B cell (primary cell): ENCODE measurements at regions not wholly inside any gene's neighbourhood (a gene's known extent, or its start where the extent isn't known, plus 50 kb on each side); places are given as distances from the start of the nearest gene placed in this dataset.

Experiments used
- ATAC-seq: fragments of 200-7000 bp; cut with Tn5 transposase; one replicate; pipeline ENCODE4 v1.10.0; 2021; ENCODE audit warnings: low read depth, mild to moderate bottlenecking, moderate number of reproducible peaks, moderate library complexity
- CTCF ChIA-PET: fragments of 350-600 bp; sonication (Branson Sonifier 250); formaldehyde crosslinking; loops from one replicate; lab custom pipeline; 2021; ENCODE audit warnings: antibody characterized with exemption, inconsistent platforms; lab: Charles Lee
- POLR2A ChIA-PET: fragments of 350-600 bp; sonication (Branson Sonifier 250); formaldehyde crosslinking; loops from one replicate; lab custom pipeline; 2021; ENCODE audit warnings: antibody characterized with exemption; lab: Charles Lee
- DNase-seq: peaks from one replicate; pipeline ENCODE4 v3.0.0; 2013
- H2AFZ ChIP-seq: 2 replicates; pipeline ENCODE4 v1.6.1; 2012; ENCODE audit warnings: mild to moderate bottlenecking, low read depth, low read length; ENCODE audit not compliant: insufficient read depth, poor library complexity, severe bottlenecking
- H3K27ac ChIP-seq, 2 donors: 1 replicate in 1 of 2; 2 replicates in 1 of 2; pipeline ENCODE4 v1.5.1; 2012 to 2013; ENCODE audit warnings: low read length in 2 of 2, mild to moderate bottlenecking in 2 of 2, moderate library complexity in 1 of 2
- H3K27me3 ChIP-seq, 4 experiments: fragments of 200-600 bp in 1 of 4; sonication (generic) in 1 of 4; replicated peaks in 1 of 4; 1 replicate in 2 of 4; 2 replicates in 2 of 4; pipeline versions ENCODE4 v1.6.1 to v1.7.0; 2013 to 2016; ENCODE audit warnings: low read length in 3 of 4, mild to moderate bottlenecking in 2 of 4, mixed read lengths in 1 of 4, moderate library complexity in 1 of 4; ENCODE audit not compliant: insufficient read depth in 4 of 4, control insufficient read depth in 3 of 4; ENCODE audit errors: control extremely low read depth in 1 of 4
- H3K36me3 ChIP-seq, 2 experiments: replicated peaks in 1 of 2; 1 replicate in 1 of 2; 2 replicates in 1 of 2; pipeline versions ENCODE4 v1.6.1 to v1.7.1; 2013; ENCODE audit warnings: low read length in 1 of 2; ENCODE audit not compliant: insufficient read depth in 2 of 2, control insufficient read depth in 1 of 2; ENCODE audit errors: control extremely low read depth in 1 of 2, extremely low read depth in 1 of 2
- H3K4me1 ChIP-seq, 2 donors: fragments of 200-600 bp in 1 of 2; sonication (generic) in 1 of 2; 1 replicate in 1 of 2; 2 replicates in 1 of 2; pipeline versions ENCODE4 v1.5.1 to v1.6.1; 2013 to 2017; ENCODE audit warnings: low read length in 2 of 2; ENCODE audit not compliant: control insufficient read depth in 2 of 2, insufficient read depth in 2 of 2
- H3K4me2 ChIP-seq: replicated peaks from 2 replicates; pipeline ENCODE3; 2012; ENCODE audit warnings: mild to moderate bottlenecking, low read depth, low read length; ENCODE audit not compliant: poor library complexity, severe bottlenecking
- H3K4me3 ChIP-seq, 5 experiments: fragments of 200-600 bp in 1 of 5; sonication (generic) in 1 of 5; 1 replicate in 3 of 5; 2 replicates in 2 of 5; pipeline versions ENCODE4 v1.5.1 to v1.7.0; 2011 to 2016; ENCODE audit warnings: low read length in 4 of 5, mild to moderate bottlenecking in 4 of 5, low read depth in 2 of 5, control low read depth in 1 of 5, moderate library complexity in 1 of 5; ENCODE audit not compliant: insufficient read depth in 1 of 5; ENCODE audit errors: control extremely low read depth in 1 of 5, extremely low read depth in 1 of 5
- H3K79me2 ChIP-seq: fragments of 200-600 bp; sonication (generic); one replicate; pipeline ENCODE4 v1.6.0; 2016; ENCODE audit warnings: low read length; ENCODE audit not compliant: control insufficient read depth, insufficient read depth
- H3K9ac ChIP-seq: fragments of 200-600 bp; sonication (generic); 2 replicates; pipeline ENCODE4 v1.6.1; 2017; ENCODE audit warnings: mild to moderate bottlenecking, low read length, moderate library complexity
- H3K9me3 ChIP-seq, 3 donors: one replicate each; pipeline versions ENCODE4 v1.6.1 to v1.7.1; 2013; ENCODE audit warnings: low read length in 2 of 3; ENCODE audit not compliant: control insufficient read depth in 2 of 3, insufficient read depth in 1 of 3; ENCODE audit errors: control extremely low read depth in 1 of 3
- H4K20me1 ChIP-seq: 2 replicates; pipeline ENCODE4 v1.6.0; 2012; ENCODE audit warnings: mild to moderate bottlenecking, low read length; ENCODE audit not compliant: insufficient read depth, control insufficient read depth, poor library complexity, severe bottlenecking
- H3K27ac Mint-ChIP-seq: one replicate; pipeline ENCODE4 v1.8.0; 2021; ENCODE audit warnings: mixed read lengths
- H3K27me3 Mint-ChIP-seq: one replicate; pipeline ENCODE4 v1.8.0; 2021; ENCODE audit warnings: mixed read lengths
- H3K4me1 Mint-ChIP-seq: one replicate; pipeline ENCODE4 v1.8.0; 2021; ENCODE audit warnings: mixed read lengths
- H3K4me3 Mint-ChIP-seq: one replicate; pipeline ENCODE4 v1.8.0; 2021; ENCODE audit warnings: mixed read lengths
- H3K9me3 Mint-ChIP-seq: one replicate; pipeline ENCODE4 v1.8.0; 2022; ENCODE audit warnings: mixed read lengths; ENCODE audit not compliant: insufficient read depth
- CTCF ChIP-seq: fragments of 200-600 bp; IDR thresholded peaks from one replicate; pipeline ENCODE4 v1.8.0; 2022; ENCODE audit warnings: antibody characterized with exemption, mild to moderate bottlenecking
- EZH2 ChIP-seq: IDR thresholded peaks from 2 replicates; pipeline ENCODE4 v1.6.1; 2012; ENCODE audit warnings: borderline replicate concordance, low read depth, mild to moderate bottlenecking, moderate library complexity, low read length; ENCODE audit not compliant: insufficient read depth, poor library complexity, severe bottlenecking
- WGBS: methylation state at CpG from one replicate; pipeline ENCODE4 v1.1.5; 2013; ENCODE audit warnings: missing lambda C conversion rate; ENCODE audit not compliant: insufficient coverage; 5-methylcytosine and 5-hydroxymethylcytosine counted together
- intact Hi-C: fragments of 100-400 bp; cut with micrococcal nuclease; formaldehyde crosslinking; loops from one replicate; pipeline ENCODE4 v1.10.0; 2022

- no peaks in the 10 kb centered on the region for H3K9me3 Mint-ChIP-seq
- H4K20me1 ChIP-seq, result no peaks in the 10 kb centered on the region
- ATAC-seq, result no peak
- H3K9ac ChIP-seq, result no peak overlapping the region
- H3K9me3 ChIP-seq, result no peaks in the 10 kb centered on the region
- no peaks in the 10 kb centered on the region for H3K36me3 ChIP-seq
- H2AFZ ChIP-seq, result no peak overlapping the region
- no peaks in the 10 kb centered on the region for H3K79me2 ChIP-seq
- H3K4me3 ChIP-seq, result no peak overlapping the region
- ChIA-PET POLR2A (interaction anchor here (0.7 kb wide), 1 partner anchor 75 kb away, joined by 3 read pairs; no protein-coding TSS in a partner anchor), CTCF (no interaction called here)
- no peak overlapping the region for H3K27ac ChIP-seq
- no CpG with 5 or more reads among the region's 2 CpGs for WGBS
- H3K27me3 ChIP-seq, result no peaks in the 10 kb centered on the region
- TF ChIP-seq EZH2, result no peak
- no peak for TF ChIP-seq CTCF
- no peak overlapping the region for H3K4me2 ChIP-seq
- no peaks in the 10 kb centered on the region for H3K4me1 ChIP-seq
- intact Hi-C loops, result no loop called here
- H3K4me3 Mint-ChIP-seq, result no peak overlapping the region
- H3K4me1 Mint-ChIP-seq, result no peaks in the 10 kb centered on the region
- no peak overlapping the region for H3K27ac Mint-ChIP-seq
- no peaks in the 10 kb centered on the region for H3K27me3 Mint-ChIP-seq
- no peak for DNase-seq
These were observed 134.4 kb upstream of the PRDX6 start for GRCh38 chr1:173342736-173343135.

- Mint-ChIP-seq H3K4me3 (no peak overlapping the region), H3K27ac (no peak overlapping the region), H3K4me1 (no peaks in the 10 kb centered on the region), H3K27me3 (no peaks in the 10 kb centered on the region), H3K9me3 (no peaks in the 10 kb centered on the region)
- Histone ChIP-seq H4K20me1 (no peaks in the 10 kb centered on the region), H3K27ac (no peak overlapping the region), H3K4me3 (no peak overlapping the region), H3K4me2 (no peak overlapping the region), H3K9ac (no peak overlapping the region), H3K79me2 (no peaks in the 10 kb centered on the region), H2AFZ (no peak overlapping the region), H3K36me3 (no peaks in the 10 kb centered on the region), H3K4me1 (no peaks in the 10 kb centered on the region), H3K9me3 (no peaks in the 10 kb centered on the region), H3K27me3 (no peaks in the 10 kb centered on the region)
- WGBS, result no CpG with 5 or more reads among the region's 4 CpGs
- TF ChIP-seq EZH2 (no peak), CTCF (no peak)
- ChIA-PET CTCF (no interaction called here), POLR2A (no interaction called here)
- intact Hi-C loops, result no loop called here
- ATAC-seq, result no peak
- no peak for DNase-seq
These were observed 132.9 kb upstream of the PRDX6 start for GRCh38 chr1:173344034-173344743.
